HG02798 (cell line): ENCODE measurements at regions not wholly inside any gene's neighbourhood (a gene's known extent, or its start where the extent isn't known, plus 50 kb on each side); places are given as distances from the start of the nearest gene placed in this dataset.

Experiments
- ATAC-seq: cut with Tn5 transposase; IDR thresholded peaks from one replicate; pipeline ENCODE4 v1.9.1; 2021; ENCODE audit warnings: mild to moderate bottlenecking; ENCODE audit not compliant: unreplicated experiment, poor library complexity

DNA sequence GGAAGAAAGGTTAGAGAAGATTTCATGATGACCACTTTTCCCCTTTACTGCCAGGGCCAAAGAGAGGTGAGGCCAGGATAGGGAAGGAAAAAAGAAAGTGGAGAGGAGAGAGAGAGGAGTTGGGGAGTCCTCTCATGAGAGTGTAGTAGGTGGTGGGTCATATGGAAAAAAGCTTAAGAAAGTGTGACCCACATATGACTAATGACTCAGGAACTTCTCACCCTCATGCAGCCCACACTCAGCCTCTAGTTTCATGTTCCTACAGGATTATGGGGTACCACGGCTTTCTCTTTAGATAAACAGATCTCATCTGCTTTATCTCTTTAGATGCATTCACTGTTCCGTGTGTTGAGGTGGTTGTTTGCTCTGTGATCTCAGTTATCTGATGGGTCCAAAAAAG is 462.5 kb upstream of the IGFBP3 start:
- ATAC-seq: no peak

DNA sequence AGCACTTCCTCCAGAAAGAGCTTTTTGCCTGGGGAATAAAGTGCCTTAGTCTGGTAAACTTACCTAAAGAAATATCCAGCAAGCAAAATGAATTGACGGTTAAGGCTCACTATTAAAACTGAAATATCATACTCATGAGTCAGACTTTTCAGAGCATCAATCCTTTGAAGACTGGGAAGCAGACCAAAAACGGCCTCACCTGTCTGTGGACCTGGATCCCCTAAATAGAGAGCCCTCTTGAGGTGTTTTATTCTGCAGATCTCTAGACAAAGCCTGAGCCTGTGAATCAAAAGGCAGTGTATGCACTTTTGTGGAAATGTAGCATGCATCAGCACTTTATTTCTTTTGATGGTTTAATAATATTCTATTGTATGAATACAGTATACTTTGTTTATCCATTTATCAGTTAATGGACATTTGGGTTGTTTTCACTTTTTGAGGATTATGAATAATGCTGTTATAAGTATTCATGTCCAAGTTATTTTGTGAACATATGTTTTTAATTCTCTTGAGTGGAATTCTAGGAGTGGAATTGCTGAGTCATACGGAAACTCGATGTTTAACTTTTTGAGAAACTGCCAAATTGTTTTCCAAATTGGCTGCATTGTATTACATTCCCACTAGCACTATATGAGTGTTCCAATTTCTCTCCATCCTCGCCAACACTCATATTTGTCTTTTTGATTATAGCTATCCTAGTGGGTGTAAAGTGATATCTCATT is 449.0 kb upstream of the IGFBP3 start:
- no peak for ATAC-seq

DNA sequence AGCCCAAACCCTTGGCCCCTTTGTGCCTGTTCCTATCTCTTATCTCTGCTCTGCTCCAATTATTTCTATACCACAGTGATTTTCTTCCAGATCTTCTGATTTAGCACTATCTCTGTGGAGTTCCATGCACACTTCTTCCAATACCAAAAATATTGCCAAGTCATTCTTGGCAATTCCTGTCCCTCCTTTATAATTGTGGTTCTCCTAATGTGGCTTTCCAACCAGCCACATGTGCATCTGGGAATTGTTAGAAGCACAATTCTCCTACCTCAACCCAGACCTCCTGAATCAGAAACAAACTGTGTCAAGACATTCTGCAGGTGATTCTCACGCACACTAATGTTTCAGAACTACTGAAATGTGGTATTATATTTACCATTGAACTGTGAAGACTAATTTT is 447.8 kb upstream of the IGFBP3 start:
- no peak for ATAC-seq

DNA sequence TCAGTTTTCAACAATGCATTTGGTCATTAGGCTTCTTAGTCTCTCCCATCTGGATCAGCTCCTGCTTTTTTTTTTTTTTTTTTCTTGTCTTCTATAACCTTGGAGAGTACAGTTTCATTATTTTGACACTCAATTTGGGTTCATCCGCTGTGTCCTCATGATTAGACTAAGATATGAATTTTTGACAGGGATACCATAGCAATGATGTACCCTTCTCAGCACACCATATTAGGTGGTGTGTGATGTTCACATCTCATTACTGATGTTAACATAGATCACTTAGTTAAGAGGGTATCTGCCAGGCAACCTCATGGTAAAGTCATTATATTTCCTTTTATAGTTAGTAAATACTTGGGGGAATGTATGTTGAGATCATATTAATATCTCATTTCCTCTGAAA is 445.5 kb upstream of the IGFBP3 start:
- ATAC-seq: no peak

DNA sequence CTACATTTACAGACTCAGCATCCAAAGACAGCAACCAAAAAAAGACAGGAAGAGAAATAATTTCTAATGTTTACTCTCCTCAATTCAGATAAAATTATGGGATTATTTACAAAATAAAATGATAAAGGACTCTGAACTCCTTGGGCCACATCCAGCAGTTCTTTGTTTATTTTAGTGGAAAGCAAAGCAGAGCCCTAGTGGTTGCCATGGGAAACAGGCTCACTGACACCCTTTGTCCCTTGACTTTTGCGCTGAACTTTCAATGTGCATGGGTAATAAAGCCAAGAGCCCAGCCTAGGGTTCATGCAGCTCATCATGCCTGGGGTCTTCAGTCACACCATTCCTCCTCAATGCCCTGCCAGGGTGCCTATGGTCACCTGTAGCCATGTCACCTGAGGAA is 442.6 kb upstream of the IGFBP3 start:
- no peak for ATAC-seq

DNA sequence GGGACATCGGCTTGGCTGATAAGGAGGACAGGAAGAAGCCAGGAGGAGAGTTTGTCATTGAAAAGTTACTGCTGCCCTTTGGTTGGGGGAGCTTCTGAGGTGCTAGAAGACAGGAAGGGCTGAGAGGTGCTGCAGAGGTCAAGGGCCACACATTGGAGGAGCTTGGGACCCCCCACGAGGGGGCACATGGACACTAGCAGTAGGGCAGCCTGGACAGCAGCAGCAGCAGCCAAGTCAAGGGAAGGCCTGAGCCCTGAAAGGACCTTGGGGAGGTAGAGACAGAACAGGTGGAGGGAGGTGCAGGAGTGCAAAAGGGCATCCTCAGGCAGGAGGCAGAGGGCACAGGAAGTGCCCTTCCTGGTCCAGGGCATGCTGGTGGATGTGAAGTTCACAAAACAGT is 439.7 kb upstream of the IGFBP3 start:
- no peak for ATAC-seq

DNA sequence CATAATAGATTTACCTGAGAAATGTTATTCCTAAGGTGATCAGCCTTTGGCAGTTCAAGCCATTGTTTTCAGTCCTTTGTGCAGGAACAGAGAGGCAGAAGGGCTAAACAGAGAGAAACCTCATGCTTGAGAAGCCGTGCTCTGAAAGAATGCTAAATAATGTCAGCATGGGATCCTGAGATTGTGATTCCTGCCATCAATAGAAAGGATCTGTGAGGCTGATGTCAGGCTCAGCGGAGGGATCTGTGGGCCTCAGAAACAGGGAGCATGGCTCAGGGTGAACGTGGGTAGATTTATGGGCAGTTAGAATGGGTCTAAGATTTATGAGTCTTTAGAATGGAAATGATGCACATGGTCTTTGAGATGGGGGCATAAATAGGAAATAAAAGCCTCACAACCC is 439.2 kb upstream of the IGFBP3 start:
- no peak for ATAC-seq

DNA sequence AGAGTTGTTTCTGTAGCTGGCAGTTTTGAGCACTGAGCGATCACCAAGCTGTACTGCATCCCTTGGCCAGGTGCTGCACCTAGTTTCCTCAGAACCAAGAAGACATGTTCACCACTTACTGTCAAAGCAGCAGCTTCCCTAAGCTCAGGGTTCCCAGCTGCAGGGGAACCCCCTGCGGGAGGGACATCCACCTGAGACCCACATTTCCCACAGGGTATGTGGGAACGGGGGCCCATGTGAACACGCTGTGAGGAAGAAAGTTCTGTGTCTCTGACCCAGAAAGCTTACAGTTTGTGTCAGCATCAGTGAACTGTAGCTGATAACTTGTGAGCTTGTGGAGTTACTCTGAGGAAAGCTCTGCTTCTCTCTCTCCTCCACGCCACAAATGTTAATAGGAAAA is 436.8 kb upstream of the IGFBP3 start:
- no peak for ATAC-seq

DNA sequence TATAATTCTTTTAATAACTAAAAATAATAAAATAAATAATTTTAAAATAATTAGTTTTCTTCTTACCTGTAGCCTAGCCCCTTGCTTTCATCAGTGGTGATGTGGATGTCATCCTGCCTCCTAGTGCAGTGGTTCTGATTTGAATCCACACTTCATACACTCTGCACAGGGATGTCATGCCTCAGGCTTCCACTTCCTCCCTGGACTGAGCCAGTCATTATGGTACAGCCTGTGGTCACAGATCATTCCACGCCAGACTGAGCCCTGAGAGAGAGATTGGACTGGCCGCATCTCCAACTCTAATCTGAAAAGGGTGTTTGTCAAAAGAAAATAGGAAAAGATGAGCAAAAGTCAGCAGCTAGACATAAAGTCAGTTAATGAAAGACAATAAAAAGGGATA is 436.2 kb upstream of the IGFBP3 start:
- no peak for ATAC-seq

DNA sequence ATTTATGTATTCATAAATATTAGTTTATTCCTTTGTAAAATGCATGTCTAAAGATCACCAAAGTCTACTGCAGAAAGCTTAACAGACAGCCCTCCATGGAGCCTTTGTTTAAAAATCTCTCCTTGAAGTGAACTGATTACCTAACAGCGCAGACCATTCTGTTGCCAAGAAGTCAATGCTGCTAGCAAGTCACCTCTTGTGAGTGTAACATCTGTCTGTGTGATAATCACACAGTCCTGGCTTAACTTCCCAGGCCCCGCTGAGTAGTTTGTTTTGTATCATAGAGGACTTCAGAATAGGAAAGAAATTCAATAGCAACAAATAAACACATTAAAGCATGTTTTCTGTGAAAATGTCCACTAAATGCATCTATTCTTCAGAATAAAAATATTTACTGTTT is 435.3 kb upstream of the IGFBP3 start:
- no peak for ATAC-seq

DNA sequence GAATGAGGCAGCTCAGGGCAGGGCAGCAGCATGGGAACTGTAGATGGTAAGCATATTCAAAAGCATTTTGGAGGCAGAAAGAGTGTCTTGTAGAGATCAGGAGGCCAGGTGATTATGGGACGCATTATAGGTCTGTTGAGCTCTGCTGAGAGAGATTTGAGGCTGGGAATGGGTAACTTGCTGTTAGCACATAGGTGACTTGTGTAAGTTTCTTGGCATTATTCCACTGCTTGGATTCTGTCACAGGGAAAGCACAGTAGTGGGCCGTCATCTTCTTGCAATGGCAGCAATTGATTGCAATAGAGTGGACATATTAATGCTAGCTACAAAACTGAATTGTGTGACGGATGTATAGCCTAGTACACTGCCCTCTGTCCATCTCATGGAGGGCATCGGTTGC is 434.3 kb upstream of the IGFBP3 start:
- ATAC-seq: no peak

DNA sequence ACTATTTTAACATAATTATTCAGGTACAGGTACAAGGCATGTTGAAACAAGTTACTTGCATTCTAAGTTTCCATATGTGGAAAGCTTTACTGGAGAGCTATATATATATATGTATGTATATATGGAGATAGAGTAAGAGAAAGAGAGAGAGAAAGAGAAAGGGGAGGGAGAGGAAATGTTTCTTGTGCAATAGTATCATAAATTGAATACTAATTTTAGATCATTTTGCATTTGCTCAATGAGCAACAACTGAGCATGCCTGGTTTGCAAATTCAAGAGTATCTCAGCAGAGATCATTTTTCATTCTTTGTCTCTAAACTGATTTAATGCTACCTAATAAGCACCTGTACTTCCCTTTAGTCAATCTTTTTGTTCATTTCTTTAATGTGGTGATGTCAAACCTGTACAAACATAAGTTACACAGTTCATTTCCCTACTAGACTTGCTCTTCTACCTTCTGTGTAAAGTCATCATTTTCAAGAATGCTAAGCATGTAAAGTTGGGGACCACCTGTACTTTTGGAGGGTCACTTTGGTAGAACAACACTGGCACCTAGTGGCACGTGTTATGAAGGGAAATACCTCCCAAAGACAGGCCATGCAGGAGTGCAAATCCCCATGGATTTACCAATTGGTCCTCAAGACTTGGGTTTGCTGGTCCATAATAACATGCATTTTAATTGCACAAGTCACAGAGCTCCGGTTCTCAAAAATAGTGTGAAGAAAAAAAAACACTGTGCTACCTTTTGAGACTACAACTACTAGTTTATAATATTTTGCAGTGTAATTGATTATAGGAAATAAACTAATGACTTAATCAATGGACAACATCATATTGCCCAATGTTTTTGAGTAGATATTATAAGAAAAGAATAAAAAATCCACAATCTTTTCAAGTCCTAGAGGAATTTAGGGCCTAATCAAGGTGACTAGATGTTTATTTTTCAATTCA is 431.2 kb upstream of the IGFBP3 start:
- ATAC-seq: peak; percentile 40

DNA sequence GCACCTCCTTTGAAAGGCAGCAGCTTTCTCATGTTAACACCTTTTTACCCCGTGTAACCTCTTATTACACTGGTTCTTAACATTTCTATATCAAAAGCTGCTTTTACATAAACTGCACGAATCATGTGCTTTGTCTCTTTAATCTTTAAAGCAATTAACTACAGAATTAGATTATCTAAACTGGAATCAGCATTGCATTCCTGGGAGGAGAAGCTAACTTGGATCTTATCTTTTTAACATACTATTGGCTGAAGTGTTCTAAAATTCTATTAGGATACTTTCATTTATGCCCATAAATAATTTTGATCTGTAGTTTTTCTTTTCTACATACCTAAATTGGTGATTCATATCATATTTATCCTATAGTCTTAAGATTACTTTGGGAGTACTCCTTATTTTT is 428.4 kb upstream of the IGFBP3 start:
- no peak for ATAC-seq

DNA sequence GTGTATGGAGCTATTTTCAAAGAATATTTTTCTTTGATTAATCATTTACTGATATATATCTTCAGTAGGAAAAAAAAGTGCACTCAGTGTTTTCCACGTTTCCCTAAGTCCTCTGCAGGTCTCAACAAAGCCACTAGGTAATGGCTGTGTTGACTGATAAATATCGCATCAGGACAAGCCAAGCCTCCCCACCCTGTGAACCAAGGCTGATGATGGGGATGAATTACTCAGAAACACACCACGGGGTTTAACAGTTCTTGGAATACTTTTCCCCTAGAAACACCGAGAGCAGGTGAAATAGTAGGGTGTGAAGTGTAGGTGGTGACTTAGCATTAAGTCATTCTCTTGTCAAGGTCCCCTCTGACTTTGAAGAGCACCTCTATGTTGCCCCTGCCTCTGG is 423.5 kb upstream of the IGFBP3 start:
- no peak for ATAC-seq

DNA sequence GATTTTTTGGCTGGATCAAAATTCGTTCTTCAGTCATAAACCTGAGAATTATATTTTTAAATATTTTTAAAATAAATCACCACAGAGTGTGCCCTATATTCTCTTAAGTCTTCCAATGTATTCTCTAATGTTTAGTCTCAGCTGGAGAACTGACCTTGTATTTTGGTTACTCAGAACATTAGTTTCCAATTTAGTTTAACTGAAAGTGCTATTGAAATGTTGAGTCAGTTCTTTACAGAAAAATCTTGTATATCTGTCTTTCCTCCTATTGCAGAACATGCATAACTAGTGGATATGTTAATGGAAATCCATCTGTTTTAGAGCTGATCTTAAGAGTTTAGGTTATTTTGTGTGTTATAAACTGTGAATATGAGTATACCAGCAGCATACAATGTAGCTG is 422.7 kb upstream of the IGFBP3 start:
- ATAC-seq: no peak

DNA sequence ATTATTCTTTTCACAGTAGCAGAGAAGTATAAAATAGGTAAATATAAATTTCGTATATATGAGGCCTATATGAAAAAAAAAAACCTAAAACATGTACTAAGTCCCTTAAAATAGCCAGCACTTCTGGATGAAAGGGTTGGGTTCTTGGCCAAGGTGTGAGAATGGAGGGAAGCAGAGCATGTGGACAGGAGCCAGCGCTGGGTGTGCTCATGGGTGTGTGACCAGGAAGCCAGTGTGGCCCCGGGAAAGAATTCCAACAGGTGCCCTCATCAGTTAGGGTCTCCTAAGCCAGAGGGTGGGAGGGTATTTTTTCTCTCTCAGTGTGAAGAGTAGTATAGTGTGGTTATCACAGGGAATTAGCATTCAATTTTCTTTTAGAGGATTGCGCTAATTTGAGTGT is 401.9 kb upstream of the IGFBP3 start:
- ATAC-seq: no peak

DNA sequence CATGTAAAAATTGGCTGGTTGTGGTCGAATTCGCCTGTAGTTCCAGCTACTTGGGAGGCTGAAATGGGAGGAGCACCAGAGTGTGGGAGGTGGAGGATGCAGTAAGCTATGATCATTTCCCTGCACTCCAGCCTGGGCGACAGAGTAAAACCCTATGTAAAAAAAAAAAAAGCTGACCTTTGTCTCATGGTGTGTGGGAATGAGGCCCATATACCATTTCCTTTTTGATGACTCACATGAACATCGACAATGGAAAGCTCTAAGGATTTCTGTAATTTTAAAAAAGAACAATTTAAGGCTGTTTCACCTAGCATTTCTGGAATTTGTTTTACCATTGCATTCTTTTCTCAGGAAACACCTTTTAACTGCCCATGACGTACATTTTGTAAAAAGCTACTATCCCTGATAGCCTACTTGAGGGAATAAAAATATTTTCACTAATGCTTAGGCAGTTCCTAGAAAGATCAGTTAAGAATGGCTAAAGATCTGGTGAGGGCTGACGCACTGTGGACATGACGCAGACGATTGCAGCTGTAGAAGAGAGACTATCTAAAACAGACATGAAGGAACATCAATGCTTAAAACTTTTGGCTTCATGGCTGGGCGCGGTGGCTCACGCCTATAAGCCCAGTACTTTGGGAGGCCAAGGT is 400.6 kb upstream of the IGFBP3 start:
- no peak for ATAC-seq

DNA sequence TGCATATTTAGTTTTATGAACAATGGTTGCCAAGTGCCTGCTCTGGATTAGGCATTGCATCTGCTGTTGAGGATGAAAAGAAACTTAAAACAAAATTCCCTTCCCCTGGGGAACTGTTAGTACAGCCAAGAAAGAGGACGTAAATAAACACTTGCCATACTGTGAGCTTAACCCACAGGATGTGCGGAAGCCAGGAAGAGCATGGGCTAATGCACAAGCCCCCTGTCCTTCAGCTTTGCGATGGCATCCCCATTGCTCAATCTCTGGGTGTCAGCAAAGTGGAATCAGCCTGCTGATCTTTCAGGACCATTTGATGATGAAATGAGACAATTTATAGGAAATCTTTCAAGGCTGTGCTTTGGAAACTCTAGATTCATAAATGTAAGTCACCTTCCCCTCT is 399.9 kb upstream of the IGFBP3 start:
- ATAC-seq: no peak

DNA sequence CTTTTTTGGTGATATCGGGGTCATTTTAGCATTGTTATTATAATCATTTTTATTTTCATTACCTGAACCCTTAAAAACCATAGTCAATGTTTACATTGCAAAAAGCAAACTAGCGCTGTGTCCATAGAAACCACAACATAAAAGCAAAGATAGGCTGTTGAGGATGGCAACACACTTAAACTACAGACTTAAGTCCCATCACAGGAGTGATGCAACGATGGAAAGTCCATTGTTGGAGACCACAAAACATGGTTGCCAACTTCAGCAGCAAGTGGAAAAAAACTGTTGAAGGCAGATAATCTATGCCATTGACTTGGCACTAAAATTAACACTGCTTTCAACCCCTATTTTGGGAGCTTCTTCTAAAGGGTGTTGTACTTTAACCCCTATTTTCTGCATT is 398.8 kb upstream of the IGFBP3 start:
- no peak for ATAC-seq

DNA sequence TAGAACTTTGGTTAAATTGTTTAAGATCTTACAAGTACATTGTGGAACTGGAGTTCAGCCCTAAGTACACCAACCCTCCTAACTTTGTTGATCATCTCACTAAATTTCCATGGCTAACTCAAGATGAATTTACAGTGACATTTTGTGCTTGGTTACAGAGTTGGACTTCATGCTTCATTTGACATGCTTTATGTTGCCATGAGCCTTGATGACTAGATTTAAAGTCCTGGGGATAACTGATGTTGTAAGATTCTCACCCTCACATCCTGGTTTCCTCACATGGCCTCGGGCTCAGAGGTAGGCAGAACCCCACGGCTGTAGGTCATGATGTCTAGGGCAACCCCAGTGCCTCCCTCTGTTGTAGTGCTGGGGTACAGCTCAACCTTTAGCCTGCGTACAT is 397.2 kb upstream of the IGFBP3 start:
- no peak for ATAC-seq

DNA sequence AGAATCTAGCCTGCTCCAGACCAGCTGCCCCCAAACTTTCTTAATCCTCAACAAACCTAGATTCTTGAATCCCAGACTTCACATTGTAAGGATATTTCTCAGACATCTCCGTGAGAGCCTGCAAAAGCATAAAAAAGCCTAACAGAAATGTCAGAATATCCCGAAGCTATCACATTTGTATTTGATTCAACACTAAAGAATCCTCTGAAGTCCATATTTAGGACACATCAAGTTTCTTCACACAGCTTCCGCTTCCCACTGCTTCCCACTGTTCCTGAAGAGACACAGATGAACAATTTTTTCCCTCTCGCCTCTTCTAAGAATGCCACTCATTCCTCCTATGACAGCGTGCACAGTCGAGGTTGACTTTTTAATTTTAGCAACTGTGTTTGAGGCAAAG is 396.2 kb upstream of the IGFBP3 start:
- no peak for ATAC-seq
